Prostate gland (tissue), 2 donors: ENCODE measurements at regions not wholly inside any gene's neighbourhood (a gene's known extent, or its start where the extent isn't known, plus 50 kb on each side); places are given as distances from the start of the nearest gene placed in this dataset.

ENCODE experiments used
- CTCF ChIP-seq, 4 experiments: fragments of 200-600 bp in 2 of 4; fragments of 450-650 bp in 2 of 4; sonication (generic) in 2 of 4; IDR thresholded peaks; 1 replicate in 3 of 4; 2 replicates in 1 of 4; pipeline ENCODE4 v1.5.1; 2016 to 2019; ENCODE audit warnings: antibody characterized with exemption in 4 of 4, mild to moderate bottlenecking in 2 of 4, moderate library complexity in 2 of 4
- POLR2A ChIP-seq: fragments of 450-650 bp; IDR thresholded peaks from one replicate; pipeline ENCODE4 v1.6.1; 2016; ENCODE audit warnings: antibody characterized with exemption, mild to moderate bottlenecking

GRCh38 chr10:7108141-7108540 lies 302.7 kb downstream of the SFMBT2 start:
- TF ChIP-seq CTCF (IDR thresholded peaks at IDR 0.05): no peak
- no peak for TF ChIP-seq POLR2A
